Right lobe of liver (tissue), 6 donors: ENCODE measurements at regions not wholly inside any gene's neighbourhood (a gene's known extent, or its start where the extent isn't known, plus 50 kb on each side); places are given as distances from the start of the nearest gene placed in this dataset.

Source experiments
- ATAC-seq, 4 donors: fragments of 200-7000 bp; cut with Tn5 transposase; one replicate each; pipeline ENCODE4 v1.9.1; 2020; ENCODE audit warnings: mild to moderate bottlenecking in 4 of 4, moderate library complexity in 4 of 4
- DNase-seq, 3 donors: peaks; one replicate each; pipeline ENCODE4 v3.0.0-alpha.2; 2020
- H3K27ac ChIP-seq, 3 donors: fragments of 200-600 bp; one replicate each; pipeline ENCODE4 v1.8.0; 2022
- H3K27me3 ChIP-seq, 2 donors: fragments of 200-600 bp; one replicate each; pipeline ENCODE4 v1.8.0; 2022
- H3K36me3 ChIP-seq, 4 donors: fragments of 200-600 bp; sonication (generic) in 1 of 4; one replicate each; pipeline versions ENCODE4 v1.5.1 to v1.8.0; 2017 to 2022; ENCODE audit warnings: control low read depth in 1 of 4
- H3K4me1 ChIP-seq, 4 donors: fragments of 200-600 bp; sonication (generic) in 1 of 4; one replicate each; pipeline versions ENCODE4 v1.5.1 to v1.8.0; 2017 to 2022; ENCODE audit warnings: control low read depth in 1 of 4
- H3K4me3 ChIP-seq, 3 donors: fragments of 200-600 bp; one replicate each; pipeline ENCODE4 v1.8.0; 2022
- H3K9me3 ChIP-seq, 4 donors: fragments of 200-600 bp; sonication (generic) in 1 of 4; one replicate each; pipeline versions ENCODE4 v1.5.1 to v1.8.0; 2017 to 2022; ENCODE audit warnings: control low read depth in 1 of 4
- CTCF ChIP-seq, 4 donors: fragments of 200-600 bp in 3 of 4; fragments of 450-650 bp in 1 of 4; IDR thresholded peaks; one replicate each; pipeline versions ENCODE4 v1.5.1 to v1.8.0; 2016 to 2022; ENCODE audit warnings: antibody characterized with exemption in 4 of 4, mild to moderate bottlenecking in 2 of 4
- POLR2A ChIP-seq: fragments of 450-650 bp; IDR thresholded peaks from one replicate; pipeline ENCODE4 v1.6.1; 2017; ENCODE audit warnings: antibody characterized with exemption, mild to moderate bottlenecking
- WGBS: methylation state at CpG from one replicate; pipeline ENCODE4 v1.1.6; 2018; ENCODE audit warnings: low coverage, low lambda C conversion rate; ENCODE audit not compliant: insufficient coverage; ENCODE audit errors: missing lambda C conversion rate; 5-methylcytosine and 5-hydroxymethylcytosine counted together
- intact Hi-C, 2 donors: fragments of 100-400 bp; cut with DNase I; formaldehyde crosslinking; loops; one replicate each; pipeline versions ENCODE4 v1.11.2 to v1.14.1; 2022
- donor health status: DM: no; HTN: yes; CAD: no.
- donor health status: DM: no; HTN: no; CAD: no.
- donor health status: DM: no; HTN: no; CAD: no.
- donor health status: DM: no; HTN: yes; CAD: no.
- donor health status: DM: no; HTN: yes; CAD: no.

DNA sequence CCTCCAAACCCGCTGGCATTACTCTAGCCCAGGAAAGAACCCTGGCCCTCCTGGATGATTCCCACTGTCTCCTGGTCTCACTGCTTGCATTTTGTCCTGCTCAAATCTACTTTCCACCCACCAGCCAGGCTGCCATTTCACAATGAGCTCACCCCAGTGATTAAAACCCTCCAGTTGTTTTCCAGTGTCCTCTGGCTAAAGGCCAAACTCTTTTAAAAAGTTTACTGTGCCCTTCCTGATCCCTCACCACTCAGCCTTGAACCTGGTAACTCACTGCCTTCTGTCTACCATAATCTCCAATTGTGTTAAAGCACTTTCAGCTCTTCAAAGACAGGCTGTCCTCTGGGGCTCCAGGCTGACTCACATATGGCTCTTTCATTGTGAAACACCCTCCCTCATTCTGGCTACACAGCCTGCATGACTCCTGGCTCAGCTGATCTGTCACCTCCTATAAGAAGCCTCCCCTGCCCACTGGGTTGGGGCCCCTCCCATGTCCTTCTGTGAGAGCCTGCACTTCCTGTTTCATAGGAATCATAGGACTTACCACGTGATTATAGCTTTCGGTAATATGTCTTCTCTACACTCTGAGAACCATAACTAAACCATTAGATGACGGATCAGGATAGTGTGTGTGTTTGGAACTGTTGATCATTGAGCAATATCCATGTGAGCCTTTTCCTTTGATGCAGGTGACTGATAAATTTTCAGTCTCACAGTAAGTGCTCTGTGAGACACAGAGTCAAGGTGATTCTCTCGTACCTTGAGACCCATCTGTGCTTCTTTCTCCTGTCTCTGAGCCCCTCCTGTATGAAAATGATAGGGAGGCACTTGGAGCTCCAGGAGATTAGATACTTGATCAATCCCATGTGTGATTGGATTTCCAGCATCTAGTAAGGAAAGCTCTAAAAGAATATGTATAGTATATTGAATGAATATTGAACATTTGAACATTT lies 590.8 kb upstream of the ID2 start:
- DNase-seq (peak in 1 of 3 donors; percentile 43), ATAC-seq (peak; percentile 33 to 95 (median 70))
- H3K4me1 ChIP-seq = peaks cover 0 to 4% (median 0%) of the 10 kb centered on the region in 4 donors
- no peaks in the 10 kb centered on the region for H3K9me3 ChIP-seq
- no peak overlapping the region for H3K27ac ChIP-seq
- TF ChIP-seq POLR2A (no peak), CTCF (IDR thresholded peaks at IDR 0.05) (no peak)
- intact Hi-C loops = no loop called here
- no peak overlapping the region for H3K4me3 ChIP-seq
- 85% methylated on average over 3 of the region's 5 CpGs for WGBS
- H3K36me3 ChIP-seq = no peaks in the 10 kb centered on the region
- H3K27me3 ChIP-seq = no peaks in the 10 kb centered on the region

GRCh38 chr2:8094526-8094925 lies 587.3 kb upstream of the ID2 start:
- peaks cover 0 to 4% (median 0%) of the 10 kb centered on the region in 4 donors for H3K4me1 ChIP-seq
- TF ChIP-seq POLR2A (no peak), CTCF (IDR thresholded peaks at IDR 0.05) (no peak)
- WGBS = 90% methylated on average over 12 of the region's 18 CpGs
- H3K27ac ChIP-seq = no peak overlapping the region
- no peaks in the 10 kb centered on the region for H3K36me3 ChIP-seq
- no peak overlapping the region for H3K4me3 ChIP-seq
- ATAC-seq (no peak), DNase-seq (no peak)
- H3K9me3 ChIP-seq = no peaks in the 10 kb centered on the region
- intact Hi-C loops = no loop called here
- H3K27me3 ChIP-seq = no peaks in the 10 kb centered on the region

- Histone ChIP-seq H3K27me3 (no peaks in the 10 kb centered on the region), H3K4me3 (no peak overlapping the region), H3K9me3 (no peaks in the 10 kb centered on the region), H3K4me1 (peaks cover 0 to 1% (median 0%) of the 10 kb centered on the region in 4 donors), H3K36me3 (no peaks in the 10 kb centered on the region), H3K27ac (no peak overlapping the region)
- intact Hi-C loops = no loop called here
- 83% methylated on average over 3 of the region's 4 CpGs for WGBS
- ATAC-seq (no peak), DNase-seq (no peak)
- TF ChIP-seq CTCF (IDR thresholded peaks at IDR 0.05) (no peak), POLR2A (no peak)
Measured at GRCh38 chr2:8095978-8096377, 585.9 kb upstream of the ID2 start.

- Histone ChIP-seq H3K27me3 (no peaks in the 10 kb centered on the region), H3K27ac (no peak overlapping the region), H3K9me3 (no peaks in the 10 kb centered on the region), H3K4me3 (no peak overlapping the region), H3K36me3 (no peaks in the 10 kb centered on the region), H3K4me1 (no peaks in the 10 kb centered on the region)
- DNase-seq (no peak), ATAC-seq (no peak)
- 100% methylated on average over 1 of the region's 1 CpG for WGBS
- intact Hi-C loops = no loop called here
- no peak for TF ChIP-seq POLR2A
- no peak for TF ChIP-seq CTCF (IDR thresholded peaks at IDR 0.05)
Measured at GRCh38 chr2:8096484-8096883, 585.4 kb upstream of the ID2 start.
